Renal cortex interstitium (tissue), 11 donors: ENCODE measurements at regions not wholly inside any gene's neighbourhood (a gene's known extent, or its start where the extent isn't known, plus 50 kb on each side); places are given as distances from the start of the nearest gene placed in this dataset.

ENCODE experiments used
- DNase-seq, 11 donors: peaks; one replicate each; pipeline ENCODE4 v3.0.0-alpha.2; 2013; ENCODE audit warnings: low read depth in 9 of 11, low spot score in 4 of 11; ENCODE audit errors: extremely low read depth in 1 of 11

- DNase-seq: no peak
These were observed 172.8 kb downstream of the RBFOX3 start for GRCh38 chr17:79438058-79438457.

- no peak for DNase-seq
These were observed 173.8 kb downstream of the RBFOX3 start for GRCh38 chr17:79437081-79437480.

GRCh38 chr17:79435962-79436361 is 174.9 kb downstream of the RBFOX3 start:
- DNase-seq: no peak

GRCh38 chr17:79435296-79435695 is 175.6 kb downstream of the RBFOX3 start:
- DNase-seq: no peak

- no peak for DNase-seq
These were observed 176.6 kb downstream of the RBFOX3 start for GRCh38 chr17:79434215-79434614.

- DNase-seq: no peak
These were observed 177.5 kb downstream of the RBFOX3 start for GRCh38 chr17:79433379-79433778.

- DNase-seq: no peak
These were observed 179.7 kb downstream of the RBFOX3 start for GRCh38 chr17:79431175-79431574.

- no peak for DNase-seq
These were observed 180.9 kb downstream of the RBFOX3 start for GRCh38 chr17:79429864-79430494.

GRCh38 chr17:79428988-79429387 is 181.9 kb downstream of the RBFOX3 start:
- DNase-seq: no peak

GRCh38 chr17:79427621-79428539 is 183.0 kb downstream of the RBFOX3 start:
- no peak for DNase-seq

GRCh38 chr17:79425686-79426085 is 185.2 kb downstream of the RBFOX3 start:
- DNase-seq: no peak

GRCh38 chr17:79424471-79425185 is 186.2 kb downstream of the RBFOX3 start:
- no peak for DNase-seq

GRCh38 chr17:79423811-79424465 is 186.9 kb downstream of the RBFOX3 start:
- DNase-seq: no peak

- DNase-seq: no peak
These were observed 188.6 kb downstream of the RBFOX3 start for GRCh38 chr17:79422236-79422635.

GRCh38 chr17:79420318-79421243 is 190.3 kb downstream of the RBFOX3 start:
- no peak for DNase-seq

GRCh38 chr17:79417476-79417988 is 193.3 kb downstream of the RBFOX3 start:
- DNase-seq: no peak

- no peak for DNase-seq
These were observed 194.9 kb downstream of the RBFOX3 start for GRCh38 chr17:79415909-79416308.

- DNase-seq: no peak
These were observed 195.5 kb downstream of the RBFOX3 start for GRCh38 chr17:79415365-79415764.
